ENCODE measurements at regions not wholly inside any gene's neighbourhood (a gene's known extent, or its start where the extent isn't known, plus 50 kb on each side); places are given as distances from the start of the nearest gene placed in this dataset.

GRCh38 chr2:43136876-43137275 lies 89.5 kb downstream of the ZFP36L2 start:
- no peak for DNase-seq
- no peak overlapping the region for H3K4me3 ChIP-seq
- no peaks in the 10 kb centered on the region for H3K27me3 ChIP-seq
- H3K27ac ChIP-seq: no peak overlapping the region
- no peaks in the 10 kb centered on the region for H3K36me3 ChIP-seq
- FAIRE-seq: no peak
- no peak for ATAC-seq
- 84 to 86% methylated on average over 10 of the region's 10 CpGs for WGBS, 2 donors
- H3K9me3 ChIP-seq: no peaks in the 10 kb centered on the region
- peaks cover 0 to 4% (median 0%) of the 10 kb centered on the region in 3 donors for H3K4me1 ChIP-seq
- intact Hi-C loops (cut with DNase I): loop anchor here in 1 of 3 donors (10.0 kb wide), 1 partner anchor 88 kb away; the partner anchor contains the start of gene ZFP36L2
- TF ChIP-seq CTCF (IDR thresholded peaks at IDR 0.05): no peak

GRCh38 chr2:43136011-43136799 lies 90.2 kb downstream of the ZFP36L2 start:
- no peak overlapping the region for H3K4me3 ChIP-seq
- H3K4me1 ChIP-seq: peaks cover 0 to 10% (median 0%) of the 10 kb centered on the region in 3 donors
- H3K27ac ChIP-seq: no peak overlapping the region
- no peaks in the 10 kb centered on the region for H3K36me3 ChIP-seq
- H3K9me3 ChIP-seq: no peaks in the 10 kb centered on the region
- no peak for ATAC-seq
- TF ChIP-seq CTCF (IDR thresholded peaks at IDR 0.05): no peak
- intact Hi-C loops (cut with DNase I): loop anchor here in 1 of 3 donors (10.0 kb wide), 1 partner anchor 89 kb away; the partner anchor contains the start of gene ZFP36L2
- no peak for FAIRE-seq
- no peaks in the 10 kb centered on the region for H3K27me3 ChIP-seq
- 67 to 77% methylated on average over 11 of the region's 11 CpGs for WGBS, 2 donors
- no peak for DNase-seq

GRCh38 chr2:43135583-43135982 lies 90.8 kb downstream of the ZFP36L2 start:
- DNase-seq (no peak), ATAC-seq (no peak), FAIRE-seq (no peak)
- Histone ChIP-seq H3K4me3 (no peak overlapping the region), H3K4me1 (peaks cover 0 to 15% (median 0%) of the 10 kb centered on the region in 3 donors), H3K27ac (no peak overlapping the region), H3K36me3 (no peaks in the 10 kb centered on the region), H3K9me3 (no peaks in the 10 kb centered on the region), H3K27me3 (no peaks in the 10 kb centered on the region)
- WGBS, 2 donors: 84 to 91% methylated on average over 6 of the region's 6 CpGs
- no peak for TF ChIP-seq CTCF (IDR thresholded peaks at IDR 0.05)
- intact Hi-C loops (cut with DNase I): loop anchor here in 1 of 3 donors (10.0 kb wide), 1 partner anchor 89 kb away; the partner anchor contains the start of gene ZFP36L2

GRCh38 chr2:43134571-43134889 lies 91.9 kb downstream of the ZFP36L2 start:
- DNase-seq (no peak), ATAC-seq (no peak), FAIRE-seq (no peak)
- H3K36me3 ChIP-seq: no peaks in the 10 kb centered on the region
- 81 to 90% methylated on average over 9 of the region's 9 CpGs for WGBS, 2 donors
- no peaks in the 10 kb centered on the region for H3K9me3 ChIP-seq
- H3K4me1 ChIP-seq: peaks cover 0 to 20% (median 0%) of the 10 kb centered on the region in 3 donors
- no peak overlapping the region for H3K27ac ChIP-seq
- H3K4me3 ChIP-seq: no peak overlapping the region
- intact Hi-C loops (cut with DNase I): loop anchor here in 1 of 3 donors (10.0 kb wide), 1 partner anchor 90 kb away; the partner anchor contains the start of gene ZFP36L2
- no peak for TF ChIP-seq CTCF (IDR thresholded peaks at IDR 0.05)
- no peaks in the 10 kb centered on the region for H3K27me3 ChIP-seq

Data from pancreas (tissue), 10 donors.